ENCODE measurements at regions not wholly inside any gene's neighbourhood (a gene's known extent, or its start where the extent isn't known, plus 50 kb on each side); places are given as distances from the start of the nearest gene placed in this dataset.
"Not testable (repeated sequence)": the region's sequence is repeated elsewhere in the genome, so short reads cannot be mapped to it uniquely, and the experiment has no call there.

- DNase-seq (ENCODE audit: low read depth in 3 of 3, low spot score in 2 of 3) = no peak
These were observed 175.4 kb downstream of the ISL1 start for GRCh38 chr5:51558682-51559081.

GRCh38 chr5:51559339-51559738, 176.1 kb downstream of the ISL1 start:
- DNase-seq (ENCODE audit: low read depth in 3 of 3, low spot score in 2 of 3) = no peak

- no peak for DNase-seq (ENCODE audit: low read depth in 3 of 3, low spot score in 2 of 3)
These were observed 176.8 kb downstream of the ISL1 start for GRCh38 chr5:51559921-51560658.

GRCh38 chr5:51566953-51567352, 183.7 kb downstream of the ISL1 start:
- no peak for DNase-seq (ENCODE audit: low read depth in 3 of 3, low spot score in 2 of 3)

- no peak for DNase-seq (ENCODE audit: low read depth in 3 of 3, low spot score in 2 of 3)
These were observed 184.4 kb downstream of the ISL1 start for GRCh38 chr5:51567636-51568035.

- no peak for DNase-seq (ENCODE audit: low read depth in 3 of 3, low spot score in 2 of 3)
These were observed 190.6 kb downstream of the ISL1 start for GRCh38 chr5:51573835-51574234.

GRCh38 chr5:51582871-51583394, 199.7 kb downstream of the ISL1 start:
- no peak for DNase-seq (ENCODE audit: low read depth in 3 of 3, low spot score in 2 of 3)

GRCh38 chr5:51598026-51598425, 214.8 kb downstream of the ISL1 start:
- DNase-seq (ENCODE audit: low read depth in 3 of 3, low spot score in 2 of 3) = no peak

- no peak for DNase-seq (ENCODE audit: low read depth in 3 of 3, low spot score in 2 of 3)
These were observed 216.3 kb downstream of the ISL1 start for GRCh38 chr5:51599587-51599986.

GRCh38 chr5:51604324-51604723, 221.1 kb downstream of the ISL1 start:
- no peak for DNase-seq (ENCODE audit: low read depth in 3 of 3, low spot score in 2 of 3)

GRCh38 chr5:51606921-51607320, 223.7 kb downstream of the ISL1 start:
- DNase-seq (ENCODE audit: low read depth in 3 of 3, low spot score in 2 of 3) = no peak

GRCh38 chr5:51618234-51618633, 235.0 kb downstream of the ISL1 start:
- no peak for DNase-seq (ENCODE audit: low read depth in 3 of 3, low spot score in 2 of 3)

GRCh38 chr5:51621156-51621555, 237.9 kb downstream of the ISL1 start:
- DNase-seq (ENCODE audit: low read depth in 3 of 3, low spot score in 2 of 3) = no peak

GRCh38 chr5:51622161-51622790, 239.0 kb downstream of the ISL1 start:
- no peak for DNase-seq (ENCODE audit: low read depth in 3 of 3, low spot score in 2 of 3)

- no peak for DNase-seq (ENCODE audit: low read depth in 3 of 3, low spot score in 2 of 3)
These were observed 242.1 kb downstream of the ISL1 start for GRCh38 chr5:51625224-51625968.

GRCh38 chr5:51632027-51632426, 248.8 kb downstream of the ISL1 start:
- no peak for DNase-seq (ENCODE audit: low read depth in 3 of 3, low spot score in 2 of 3)

- no peak for DNase-seq (ENCODE audit: low read depth in 3 of 3, low spot score in 2 of 3)
These were observed 249.5 kb downstream of the ISL1 start for GRCh38 chr5:51632793-51633192.

GRCh38 chr5:51636973-51637372, 253.7 kb downstream of the ISL1 start:
- DNase-seq (ENCODE audit: low read depth in 3 of 3, low spot score in 2 of 3) = not testable (repeated sequence)

GRCh38 chr5:51644976-51645375, 261.7 kb downstream of the ISL1 start:
- no peak for DNase-seq (ENCODE audit: low read depth in 3 of 3, low spot score in 2 of 3)

GRCh38 chr5:51646482-51646881, 263.2 kb downstream of the ISL1 start:
- DNase-seq (ENCODE audit: low read depth in 3 of 3, low spot score in 2 of 3) = no peak

GRCh38 chr5:51650824-51651223, 267.6 kb downstream of the ISL1 start:
- DNase-seq (ENCODE audit: low read depth in 3 of 3, low spot score in 2 of 3) = no peak

GRCh38 chr5:51651476-51651875, 268.2 kb downstream of the ISL1 start:
- peak in 1 of 3 donors; percentile 15 for DNase-seq (ENCODE audit: low read depth in 3 of 3, low spot score in 2 of 3)

Data from right renal cortex interstitium (tissue), 3 donors.